Endothelial cell of umbilical vein (primary cell): ENCODE measurements at regions not wholly inside any gene's neighbourhood (a gene's known extent, or its start where the extent isn't known, plus 50 kb on each side); places are given as distances from the start of the nearest gene placed in this dataset.

Source experiments
- POLR2A ChIP-seq: IDR thresholded peaks from 2 replicates; pipeline ENCODE4 v1.6.1; 2012; ENCODE audit warnings: low read depth, mild to moderate bottlenecking, control low read depth, low read length
- TF ChIP-seq, protein P1 (sequence below), 2 donors: IDR thresholded peaks; 1 replicate in 1 of 2; 2 replicates in 1 of 2; pipeline ENCODE4 v1.5.1; 2011; ENCODE audit warnings: low read length in 2 of 2, mild to moderate bottlenecking in 2 of 2, moderate library complexity in 2 of 2, control low read depth in 1 of 2, inconsistent platforms in 1 of 2, low read depth in 1 of 2; ENCODE audit not compliant: insufficient read depth in 1 of 2; ENCODE audit errors: extremely low read depth in 1 of 2

DNA sequence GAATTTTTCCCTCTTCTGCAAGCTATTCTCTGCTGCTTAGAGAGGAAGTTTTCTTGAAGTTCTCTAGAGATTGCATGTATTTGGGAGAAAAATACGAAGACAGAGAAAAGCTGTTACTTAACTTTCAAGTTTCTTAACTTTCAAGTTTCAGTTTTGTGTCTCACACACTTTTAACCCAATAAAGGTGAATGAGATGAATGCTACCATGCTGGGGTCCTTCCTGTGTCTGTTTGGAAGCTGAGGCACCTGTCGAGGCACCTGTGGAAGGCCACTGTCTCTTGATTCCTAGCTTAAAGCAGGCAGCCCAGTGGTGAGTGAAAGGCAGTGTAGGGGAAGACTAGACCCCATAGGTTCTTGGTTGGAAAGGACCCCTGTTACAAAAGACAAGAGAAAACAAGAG is 372.8 kb upstream of the JARID2 start:
- TF ChIP-seq, protein P1, sequence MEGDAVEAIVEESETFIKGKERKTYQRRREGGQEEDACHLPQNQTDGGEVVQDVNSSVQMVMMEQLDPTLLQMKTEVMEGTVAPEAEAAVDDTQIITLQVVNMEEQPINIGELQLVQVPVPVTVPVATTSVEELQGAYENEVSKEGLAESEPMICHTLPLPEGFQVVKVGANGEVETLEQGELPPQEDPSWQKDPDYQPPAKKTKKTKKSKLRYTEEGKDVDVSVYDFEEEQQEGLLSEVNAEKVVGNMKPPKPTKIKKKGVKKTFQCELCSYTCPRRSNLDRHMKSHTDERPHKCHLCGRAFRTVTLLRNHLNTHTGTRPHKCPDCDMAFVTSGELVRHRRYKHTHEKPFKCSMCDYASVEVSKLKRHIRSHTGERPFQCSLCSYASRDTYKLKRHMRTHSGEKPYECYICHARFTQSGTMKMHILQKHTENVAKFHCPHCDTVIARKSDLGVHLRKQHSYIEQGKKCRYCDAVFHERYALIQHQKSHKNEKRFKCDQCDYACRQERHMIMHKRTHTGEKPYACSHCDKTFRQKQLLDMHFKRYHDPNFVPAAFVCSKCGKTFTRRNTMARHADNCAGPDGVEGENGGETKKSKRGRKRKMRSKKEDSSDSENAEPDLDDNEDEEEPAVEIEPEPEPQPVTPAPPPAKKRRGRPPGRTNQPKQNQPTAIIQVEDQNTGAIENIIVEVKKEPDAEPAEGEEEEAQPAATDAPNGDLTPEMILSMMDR (IDR thresholded peaks at IDR 0.05; ENCODE audit: extremely low read depth in 1 of 2, insufficient read depth in 1 of 2, low read depth in 1 of 2, low read length in 2 of 2): no peak
- no peak for TF ChIP-seq POLR2A
